Left lung (tissue), 4 donors: ENCODE measurements at regions not wholly inside any gene's neighbourhood (a gene's known extent, or its start where the extent isn't known, plus 50 kb on each side); places are given as distances from the start of the nearest gene placed in this dataset.

Source experiments
- ATAC-seq: fragments of 200-7000 bp; cut with Tn5 transposase; one replicate; pipeline ENCODE4 v1.9.1; 2020; ENCODE audit warnings: moderate library complexity
- DNase-seq, 4 donors: peaks; one replicate each; pipeline ENCODE4 v3.0.0-alpha.2; 2013 to 2020
- H3K27ac ChIP-seq, 2 donors: fragments of 200-600 bp; sonication (generic) in 1 of 2; one replicate each; pipeline versions ENCODE4 v1.5.0 to v1.8.0; 2020 to 2021
- H3K27me3 ChIP-seq, 2 donors: fragments of 200-600 bp; sonication (generic) in 1 of 2; one replicate each; pipeline versions ENCODE4 v1.5.0 to v1.8.0; 2020 to 2021
- H3K36me3 ChIP-seq, 2 donors: fragments of 200-600 bp; sonication (generic) in 1 of 2; one replicate each; pipeline versions ENCODE4 v1.5.0 to v1.8.0; 2020 to 2021
- H3K4me1 ChIP-seq, 2 donors: fragments of 200-600 bp; one replicate each; pipeline ENCODE4 v1.8.0; 2021
- H3K4me3 ChIP-seq, 2 donors: fragments of 200-600 bp; sonication (generic) in 1 of 2; one replicate each; pipeline versions ENCODE4 v1.5.0 to v1.8.0; 2020 to 2021; ENCODE audit warnings: mild to moderate bottlenecking in 1 of 2
- H3K9me3 ChIP-seq, 2 donors: fragments of 200-600 bp; sonication (generic) in 1 of 2; one replicate each; pipeline versions ENCODE4 v1.5.0 to v1.8.0; 2020 to 2021
- intact Hi-C, 2 donors: fragments of 100-400 bp; cut with DNase I; formaldehyde crosslinking; loops; one replicate each; pipeline versions ENCODE4 v1.11.2 to v1.14.2; 2022
- TF ChIP-seq, protein P1 (sequence below), 2 donors: fragments of 200-600 bp; sonication (generic) in 1 of 2; IDR thresholded peaks; one replicate each; pipeline versions ENCODE4 v1.5.0 to v1.8.0; 2021; ENCODE audit warnings: antibody characterized with exemption in 2 of 2
- donor health status: DM: no; HTN: yes; CAD: no.
- donor health status: DM: no; HTN: no; CAD: no.

- TF ChIP-seq, protein P1, sequence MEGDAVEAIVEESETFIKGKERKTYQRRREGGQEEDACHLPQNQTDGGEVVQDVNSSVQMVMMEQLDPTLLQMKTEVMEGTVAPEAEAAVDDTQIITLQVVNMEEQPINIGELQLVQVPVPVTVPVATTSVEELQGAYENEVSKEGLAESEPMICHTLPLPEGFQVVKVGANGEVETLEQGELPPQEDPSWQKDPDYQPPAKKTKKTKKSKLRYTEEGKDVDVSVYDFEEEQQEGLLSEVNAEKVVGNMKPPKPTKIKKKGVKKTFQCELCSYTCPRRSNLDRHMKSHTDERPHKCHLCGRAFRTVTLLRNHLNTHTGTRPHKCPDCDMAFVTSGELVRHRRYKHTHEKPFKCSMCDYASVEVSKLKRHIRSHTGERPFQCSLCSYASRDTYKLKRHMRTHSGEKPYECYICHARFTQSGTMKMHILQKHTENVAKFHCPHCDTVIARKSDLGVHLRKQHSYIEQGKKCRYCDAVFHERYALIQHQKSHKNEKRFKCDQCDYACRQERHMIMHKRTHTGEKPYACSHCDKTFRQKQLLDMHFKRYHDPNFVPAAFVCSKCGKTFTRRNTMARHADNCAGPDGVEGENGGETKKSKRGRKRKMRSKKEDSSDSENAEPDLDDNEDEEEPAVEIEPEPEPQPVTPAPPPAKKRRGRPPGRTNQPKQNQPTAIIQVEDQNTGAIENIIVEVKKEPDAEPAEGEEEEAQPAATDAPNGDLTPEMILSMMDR (IDR thresholded peaks at IDR 0.05): no peak
- no peaks in the 10 kb centered on the region for H3K27me3 ChIP-seq
- H3K36me3 ChIP-seq: no peaks in the 10 kb centered on the region
- H3K9me3 ChIP-seq: no peaks in the 10 kb centered on the region
- DNase-seq (no peak), ATAC-seq (no peak)
- intact Hi-C loops: no loop called here
- H3K27ac ChIP-seq: no peak overlapping the region
- H3K4me1 ChIP-seq: peaks cover 8 to 15% of the 10 kb centered on the region in 2 donors
- no peak overlapping the region for H3K4me3 ChIP-seq
Observed at GRCh38 chr15:31473385-31474058, 146.9 kb downstream of the KLF13 start.

DNA sequence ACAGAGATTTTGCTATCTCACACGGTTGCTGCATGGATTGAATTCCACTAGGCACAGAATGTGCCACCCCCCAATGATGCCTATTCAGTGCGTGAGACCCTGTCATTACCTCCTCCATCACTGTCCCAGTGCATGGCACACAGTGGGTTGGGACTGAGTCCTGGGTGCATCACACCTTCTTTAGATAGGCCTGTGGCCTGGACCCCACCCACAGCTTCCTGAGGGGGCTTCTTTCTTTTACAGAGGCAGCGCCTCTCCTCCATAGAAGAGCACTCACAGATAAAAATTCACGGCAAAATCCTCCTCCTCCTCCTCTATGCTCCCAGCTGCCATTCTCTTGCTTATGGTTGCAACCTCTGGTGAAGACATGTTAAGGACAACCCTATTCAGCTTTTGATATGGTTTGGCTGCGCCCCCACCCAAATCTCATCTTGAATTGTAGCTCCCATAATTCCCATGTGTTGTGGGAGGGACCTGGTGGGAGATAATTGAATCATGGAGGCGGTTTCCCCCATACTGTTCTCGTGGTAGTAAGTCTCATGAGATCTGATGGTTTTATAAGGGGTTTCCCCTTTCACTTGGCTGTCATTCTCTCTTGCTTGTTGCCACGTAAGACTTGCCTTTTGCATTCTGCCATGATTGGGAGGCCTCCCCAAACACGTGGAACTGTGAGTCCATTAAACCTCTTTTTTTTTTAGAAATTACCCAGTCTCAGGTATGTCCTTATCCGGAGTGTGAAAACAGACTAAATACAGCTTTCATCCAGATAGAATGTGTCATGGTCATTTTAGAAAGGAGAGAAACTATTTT is 147.6 kb downstream of the KLF13 start:
- no peaks in the 10 kb centered on the region for H3K27me3 ChIP-seq
- no peak for ATAC-seq
- H3K36me3 ChIP-seq: no peaks in the 10 kb centered on the region
- TF ChIP-seq, protein P1 (IDR thresholded peaks at IDR 0.05): no peak
- no peak overlapping the region for H3K27ac ChIP-seq
- no peak overlapping the region for H3K4me3 ChIP-seq
- H3K4me1 ChIP-seq: peaks cover 8 to 15% of the 10 kb centered on the region in 2 donors
- no peaks in the 10 kb centered on the region for H3K9me3 ChIP-seq
- no peak for DNase-seq
- intact Hi-C loops: no loop called here

- H3K27ac ChIP-seq: no peak overlapping the region
- intact Hi-C loops: no loop called here
- H3K4me3 ChIP-seq: no peak overlapping the region
- TF ChIP-seq, protein P1 (IDR thresholded peaks at IDR 0.05): no peak
- H3K9me3 ChIP-seq: no peaks in the 10 kb centered on the region
- no peak for ATAC-seq
- no peaks in the 10 kb centered on the region for H3K36me3 ChIP-seq
- peaks cover 3 to 16% of the 10 kb centered on the region in 2 donors for H3K27me3 ChIP-seq
- H3K4me1 ChIP-seq: peaks cover 8 to 15% of the 10 kb centered on the region in 2 donors
- no peak for DNase-seq
Observed at GRCh38 chr15:31476236-31476810, 149.7 kb downstream of the KLF13 start.

DNA sequence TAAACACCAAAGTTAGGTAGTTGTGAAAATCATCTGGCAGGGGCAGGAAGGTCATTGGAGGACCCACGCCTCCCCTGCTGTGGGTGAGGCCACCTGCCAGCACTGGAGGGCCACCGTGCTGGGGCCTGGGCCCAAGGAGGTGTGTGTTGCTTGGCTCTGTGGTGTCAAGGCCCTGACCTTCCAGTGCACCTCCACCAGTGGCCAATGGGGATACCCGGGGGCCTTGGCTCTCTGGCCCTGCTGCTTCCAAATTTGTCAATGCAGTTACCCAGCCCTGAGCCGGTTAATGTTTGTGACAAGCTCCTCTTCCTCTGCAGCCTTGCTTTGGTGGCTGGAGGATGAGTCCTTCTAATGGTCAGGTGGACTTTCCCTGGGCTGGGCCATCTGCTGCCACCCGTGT is 150.2 kb downstream of the KLF13 start:
- Histone ChIP-seq H3K27ac (no peak overlapping the region), H3K9me3 (no peaks in the 10 kb centered on the region), H3K4me3 (no peak overlapping the region), H3K36me3 (no peaks in the 10 kb centered on the region), H3K27me3 (peaks cover 5 to 22% of the 10 kb centered on the region in 2 donors), H3K4me1 (peaks cover 8 to 15% of the 10 kb centered on the region in 2 donors)
- DNase-seq (peak in 1 of 4 donors; percentile 29), ATAC-seq (no peak)
- TF ChIP-seq, protein P1 (IDR thresholded peaks at IDR 0.05): no peak
- intact Hi-C loops: no loop called here

DNA sequence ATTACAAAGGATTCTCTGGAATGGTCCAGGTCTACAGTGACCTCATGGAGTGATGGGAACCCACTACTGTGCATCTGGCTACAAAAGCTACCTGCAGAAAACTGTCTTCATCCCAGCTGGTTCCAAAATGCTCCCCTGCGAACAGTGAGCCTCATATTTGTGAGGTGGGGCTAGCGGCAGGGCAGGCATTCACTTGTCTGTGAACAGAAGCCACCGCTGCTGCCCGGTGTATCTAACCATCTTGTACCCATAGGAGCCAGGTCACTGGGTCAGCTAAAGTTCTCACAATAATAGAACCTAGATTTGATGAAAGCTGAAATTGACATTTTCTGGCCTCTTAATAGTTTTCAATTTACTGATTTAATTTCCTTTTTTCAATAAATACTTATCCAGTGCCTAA is 150.7 kb downstream of the KLF13 start:
- Histone ChIP-seq H3K27me3 (peaks cover 9 to 26% of the 10 kb centered on the region in 2 donors), H3K36me3 (no peaks in the 10 kb centered on the region), H3K27ac (no peak overlapping the region), H3K4me1 (peaks cover 8 to 13% of the 10 kb centered on the region in 2 donors), H3K4me3 (no peak overlapping the region), H3K9me3 (no peaks in the 10 kb centered on the region)
- DNase-seq (peak in 1 of 4 donors; percentile 12), ATAC-seq (no peak)
- TF ChIP-seq, protein P1 (IDR thresholded peaks at IDR 0.05): no peak
- intact Hi-C loops: no loop called here
